GM18909 (cell line): ENCODE measurements at regions not wholly inside any gene's neighbourhood (a gene's known extent, or its start where the extent isn't known, plus 50 kb on each side); places are given as distances from the start of the nearest gene placed in this dataset.

Experiments
- ATAC-seq: cut with Tn5 transposase; IDR thresholded peaks from one replicate; pipeline ENCODE4 v1.9.1; 2021; ENCODE audit warnings: mild to moderate bottlenecking; ENCODE audit not compliant: unreplicated experiment, poor library complexity

DNA sequence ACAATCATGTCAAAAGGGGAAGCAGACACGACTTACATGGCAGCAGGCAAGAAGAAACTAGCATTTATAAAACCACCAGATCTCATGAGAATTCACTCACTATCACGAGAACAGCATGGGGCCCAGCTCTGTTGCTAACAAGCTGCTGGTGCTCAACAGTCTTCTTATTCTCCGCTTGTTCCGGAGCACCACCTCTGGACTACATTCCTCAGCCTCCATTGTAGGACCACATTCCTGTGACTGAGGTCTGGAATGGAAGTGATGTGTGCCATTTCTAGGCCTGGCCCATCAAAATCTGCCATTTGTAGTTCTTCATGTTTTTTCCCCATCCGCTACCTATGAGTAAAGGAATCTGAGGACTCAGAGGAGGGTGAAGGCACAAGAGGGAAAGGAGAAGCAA lies 111.5 kb upstream of the PTCHD1 start:
- ATAC-seq, result no peak

DNA sequence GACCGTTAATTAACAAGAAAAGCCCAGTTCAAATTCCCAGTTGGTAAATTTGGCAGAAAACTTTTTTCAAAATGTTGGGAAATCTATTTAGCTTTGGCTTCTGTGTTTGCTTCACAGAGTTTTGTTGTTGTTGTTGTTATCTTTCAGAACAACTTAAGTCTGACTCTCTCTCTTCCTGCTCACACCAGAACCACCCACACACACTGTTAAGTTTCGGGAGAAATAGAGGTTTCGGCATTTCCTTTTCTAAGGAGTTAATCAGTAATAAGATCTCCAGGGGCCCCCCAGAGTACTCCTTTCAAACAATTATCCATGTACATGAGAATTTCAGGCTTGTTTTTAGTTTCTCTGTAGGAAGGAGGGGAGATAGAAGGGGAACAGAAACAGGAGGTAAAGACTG lies 106.2 kb upstream of the PTCHD1 start:
- ATAC-seq, result no peak

DNA sequence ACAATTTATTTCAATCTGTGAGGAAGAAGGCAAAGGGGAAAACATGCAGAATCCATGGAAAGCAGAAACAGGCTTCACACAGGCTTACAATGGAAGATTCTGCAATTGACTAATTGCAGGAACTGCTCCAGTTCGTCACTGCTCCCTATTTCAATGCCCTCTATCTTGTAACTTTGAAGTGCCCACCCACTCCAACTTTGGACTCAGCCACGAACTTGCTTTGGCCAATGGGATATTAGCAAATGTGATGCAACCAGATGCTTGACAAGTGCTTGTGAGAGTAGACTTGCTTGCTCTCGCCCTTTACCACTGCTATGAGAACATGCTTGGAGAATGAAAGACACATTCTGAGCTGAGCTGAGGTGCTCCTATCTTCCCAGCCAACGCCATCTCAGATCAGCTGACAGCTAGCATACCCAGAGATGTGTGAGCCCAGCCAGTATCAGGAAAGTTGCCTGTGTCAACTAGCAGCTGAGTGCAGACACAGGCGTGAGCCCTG lies 105.7 kb upstream of the PTCHD1 start:
- no peak for ATAC-seq

DNA sequence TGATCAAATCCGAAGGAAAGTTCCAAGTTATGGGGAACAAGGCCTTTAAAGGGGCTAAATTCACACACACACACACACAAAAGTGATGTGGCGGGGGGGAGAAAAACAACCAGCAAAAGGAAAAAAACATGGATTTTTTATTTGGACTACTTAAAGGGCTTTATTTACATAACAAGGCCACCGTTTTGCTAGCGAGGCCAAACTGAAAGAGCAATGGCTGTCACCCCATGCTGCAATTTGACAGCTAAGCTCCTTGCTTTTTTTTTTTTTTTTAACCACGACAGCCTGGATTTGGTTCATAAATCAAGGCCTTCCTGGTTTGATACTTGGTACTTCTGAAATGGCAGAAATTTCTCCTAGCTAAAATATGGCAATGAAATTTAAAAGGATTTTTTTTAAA lies 99.6 kb upstream of the PTCHD1 start:
- ATAC-seq, result no peak

DNA sequence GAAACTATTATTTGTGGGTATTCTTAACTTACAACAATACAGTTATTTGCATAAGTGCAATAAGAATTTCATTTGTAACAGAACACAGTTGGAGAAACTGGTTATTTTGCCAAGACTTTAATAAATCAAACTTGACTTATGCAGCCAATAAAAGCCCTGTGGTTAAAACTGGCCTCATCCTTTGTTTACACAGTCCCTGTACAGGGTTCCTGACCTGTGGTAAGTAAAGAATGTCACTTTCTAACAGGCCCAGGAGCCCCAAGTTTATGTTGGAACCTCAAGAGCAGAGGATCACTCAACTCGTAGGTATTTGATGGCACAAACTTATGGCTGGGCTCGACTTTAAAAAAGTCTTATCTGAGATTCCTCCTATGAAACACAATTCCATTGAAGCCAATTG lies 88.6 kb upstream of the PTCHD1 start:
- ATAC-seq, result no peak

DNA sequence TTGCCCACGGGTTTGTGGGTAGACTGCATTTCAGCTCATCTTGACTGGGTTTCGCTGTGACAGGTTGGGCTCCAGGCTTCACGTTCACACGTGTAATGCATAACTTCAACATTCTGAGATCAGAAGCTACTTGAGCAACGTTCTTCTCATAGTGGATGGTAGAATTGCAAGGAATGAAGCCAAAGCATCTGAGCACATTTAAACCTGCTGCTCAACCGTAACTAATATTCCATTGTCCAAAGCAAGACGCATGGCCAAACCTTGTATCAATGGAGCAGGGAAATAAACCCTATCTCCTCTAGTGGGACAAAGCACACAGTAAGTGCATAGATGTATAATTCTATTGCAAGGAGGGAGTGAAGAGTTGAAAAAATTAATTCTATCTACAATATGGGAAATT lies 86.5 kb upstream of the PTCHD1 start:
- no peak for ATAC-seq

DNA sequence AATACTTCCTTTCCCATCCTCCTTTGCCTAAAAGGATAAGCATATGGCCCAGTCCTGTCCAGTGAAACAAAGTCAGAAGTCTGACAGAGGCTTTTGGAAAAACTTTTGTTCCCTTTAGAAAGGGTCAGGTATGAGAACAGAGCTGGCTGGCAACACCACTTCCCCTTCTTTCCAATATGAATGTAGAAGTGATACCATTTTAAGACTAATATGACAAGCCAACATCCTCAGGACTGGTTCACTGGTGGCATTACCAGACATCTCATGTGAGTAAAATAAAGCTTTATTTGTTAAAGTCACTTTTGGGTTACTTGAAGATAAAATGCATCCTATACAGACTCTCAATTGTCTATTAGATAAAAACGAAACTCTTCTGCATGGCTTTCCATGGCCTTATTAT lies 83.6 kb upstream of the PTCHD1 start:
- ATAC-seq, result no peak

DNA sequence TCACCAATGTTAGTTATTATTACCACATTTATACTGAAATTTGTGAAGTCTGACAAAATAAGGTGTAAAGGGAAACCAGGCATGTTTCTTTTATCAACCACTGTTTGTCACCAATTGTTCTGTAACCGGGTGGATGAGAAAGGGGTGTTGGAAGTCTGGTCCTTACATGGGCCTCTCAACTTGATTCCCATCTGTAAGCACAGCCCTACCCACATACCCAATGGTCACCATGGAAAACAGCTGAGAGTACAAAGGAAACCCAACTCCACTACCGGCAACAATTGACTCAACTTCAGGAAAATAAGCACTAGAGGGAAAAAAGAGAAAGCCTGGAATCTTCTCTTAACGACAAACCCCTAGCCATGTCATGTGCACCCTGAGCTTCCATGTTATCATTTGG lies 70.8 kb upstream of the PTCHD1 start:
- ATAC-seq, result no peak

DNA sequence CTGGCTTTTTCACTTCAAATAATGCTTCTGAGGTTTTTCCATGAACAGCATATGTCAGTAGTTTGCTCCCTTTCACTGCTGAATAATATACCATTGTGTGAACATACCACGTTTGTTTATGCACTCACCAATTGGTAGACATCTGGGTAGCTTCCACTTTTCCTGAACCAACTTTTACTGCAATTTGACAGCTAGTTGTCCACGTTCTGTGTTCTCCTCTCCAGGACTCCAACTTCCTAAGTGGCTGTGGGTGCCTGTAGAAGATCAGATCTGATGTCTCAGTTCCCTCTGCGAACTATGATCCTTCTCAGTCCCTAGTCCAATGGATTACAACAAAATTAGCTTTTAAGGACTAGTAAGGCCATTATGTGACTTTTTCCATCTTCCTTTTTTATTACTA lies 64.7 kb upstream of the PTCHD1 start:
- ATAC-seq, result no peak

DNA sequence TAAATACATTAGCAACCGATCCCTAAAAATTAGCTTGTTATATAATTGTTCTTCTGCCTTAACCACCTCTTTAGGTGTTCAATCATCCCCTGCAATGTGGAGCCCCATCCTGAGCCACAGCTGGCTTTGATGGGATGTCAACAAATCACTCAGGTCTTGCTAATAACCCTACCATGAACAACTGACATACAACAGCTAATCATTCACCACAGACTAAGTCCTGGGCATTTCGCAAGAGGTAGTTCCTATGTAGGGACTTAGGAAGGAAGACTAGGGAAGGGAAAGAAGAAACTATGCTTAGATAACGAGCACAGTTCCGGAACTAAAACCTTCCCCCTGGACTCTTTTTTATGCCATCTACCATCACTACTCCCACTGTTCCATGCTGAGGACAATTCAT lies 63.6 kb upstream of the PTCHD1 start:
- ATAC-seq, result no peak

DNA sequence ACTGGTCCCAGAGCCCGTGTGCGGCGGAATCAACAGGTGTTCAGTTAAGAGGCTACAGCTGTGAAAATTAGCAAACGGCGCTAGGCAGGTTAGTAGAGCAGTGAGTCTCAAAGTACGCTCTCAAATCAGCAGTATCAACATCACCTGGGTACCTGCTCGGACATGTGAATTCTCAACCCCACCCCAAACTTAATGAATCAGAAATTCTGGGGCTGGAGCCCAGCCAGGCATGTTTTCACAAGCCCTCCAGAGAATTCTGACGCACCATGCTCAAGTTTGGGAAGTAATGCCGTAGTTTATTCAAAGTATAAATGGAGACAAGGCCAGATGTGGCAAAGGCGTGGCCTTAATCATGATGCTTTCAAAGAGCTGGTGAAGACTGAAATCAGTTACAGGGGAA lies 58.2 kb upstream of the PTCHD1 start:
- no peak for ATAC-seq
